GM23338 (cell line): ENCODE measurements at regions not wholly inside any gene's neighbourhood (a gene's known extent, or its start where the extent isn't known, plus 50 kb on each side); places are given as distances from the start of the nearest gene placed in this dataset.

Experiments used
- ATAC-seq: fragments of 200-7000 bp; cut with Tn5 transposase; 3 replicates; pipeline ENCODE4 v1.9.1; 2020
- DNase-seq: peaks from one replicate; pipeline ENCODE4 v3.0.0-alpha.2; 2015; ENCODE audit warnings: low spot score
- H2AFZ ChIP-seq: fragments of 200-600 bp; sonication (generic); 2 replicates; pipeline ENCODE4 v1.8.0; 2016; ENCODE audit warnings: antibody characterized with exemption, mild to moderate bottlenecking, moderate library complexity
- H3F3A ChIP-seq: fragments of 200-600 bp; sonication (generic); replicated peaks from 2 replicates; pipeline ENCODE4 v1.8.0; 2017; ENCODE audit warnings: antibody characterized with exemption, mixed run types, low read depth
- H3K27ac ChIP-seq: fragments of 200-600 bp; sonication (generic); 2 replicates; pipeline ENCODE4 v1.6.1; 2016; ENCODE audit warnings: low read depth
- H3K27me3 ChIP-seq: fragments of 200-600 bp; sonication (generic); 2 replicates; pipeline ENCODE4 v1.8.0; 2016; ENCODE audit warnings: mild to moderate bottlenecking, mixed run types, moderate library complexity; ENCODE audit not compliant: insufficient read depth
- H3K36me3 ChIP-seq: fragments of 200-600 bp; sonication (generic); 2 replicates; pipeline ENCODE4 v1.8.0; 2016; ENCODE audit warnings: mild to moderate bottlenecking; ENCODE audit not compliant: insufficient read depth
- H3K4me1 ChIP-seq: fragments of 200-600 bp; sonication (generic); 2 replicates; pipeline ENCODE4 v1.8.0; 2016; ENCODE audit warnings: mild to moderate bottlenecking, moderate library complexity; ENCODE audit not compliant: insufficient read depth
- H3K4me2 ChIP-seq: fragments of 200-600 bp; sonication (generic); 2 replicates; pipeline ENCODE4 v1.7.1; 2017; ENCODE audit warnings: mixed run types
- H3K4me3 ChIP-seq: fragments of 200-600 bp; sonication (generic); 2 replicates; pipeline ENCODE4 v1.6.1; 2016; ENCODE audit warnings: mixed run types
- H3K79me2 ChIP-seq: fragments of 200-600 bp; sonication (generic); replicated peaks from 2 replicates; pipeline ENCODE4 v1.8.0; 2017; ENCODE audit warnings: mild to moderate bottlenecking; ENCODE audit not compliant: insufficient read depth
- H3K9me2 ChIP-seq: fragments of 200-600 bp; sonication (generic); 2 replicates; pipeline ENCODE4 v1.8.0; 2017; ENCODE audit not compliant: insufficient read depth
- H4K20me1 ChIP-seq: fragments of 200-600 bp; sonication (generic); replicated peaks from 2 replicates; pipeline ENCODE4 v1.8.0; 2017; ENCODE audit warnings: mild to moderate bottlenecking; ENCODE audit not compliant: insufficient read depth
- H3K27ac Mint-ChIP-seq: 2 replicates; pipeline ENCODE4 v1.8.0; 2020; ENCODE audit warnings: inconsistent platforms, mild to moderate bottlenecking, moderate library complexity, mixed read lengths
- H3K27me3 Mint-ChIP-seq: 3 replicates; pipeline ENCODE4 v1.8.0; 2022; ENCODE audit warnings: low read depth, mild to moderate bottlenecking, moderate library complexity, mixed read lengths, inconsistent platforms; ENCODE audit not compliant: insufficient read depth, poor library complexity
- H3K36me3 Mint-ChIP-seq: 3 replicates; pipeline ENCODE4 v1.8.0; 2021; ENCODE audit warnings: low read depth, mild to moderate bottlenecking, inconsistent platforms, moderate library complexity, mixed read lengths
- H3K4me1 Mint-ChIP-seq: 3 replicates; pipeline ENCODE4 v1.8.0; 2020; ENCODE audit warnings: mild to moderate bottlenecking, inconsistent platforms, mixed read lengths
- H3K4me3 Mint-ChIP-seq: 3 replicates; pipeline ENCODE4 v1.8.0; 2021; ENCODE audit warnings: moderate library complexity, mild to moderate bottlenecking, inconsistent platforms, mixed read lengths
- H3K9me3 Mint-ChIP-seq: 3 replicates; pipeline ENCODE4 v1.8.0; 2020; ENCODE audit warnings: moderate library complexity, mild to moderate bottlenecking, inconsistent platforms, mixed read lengths
- CREB1 ChIP-seq: fragments of 250-450 bp; sonication (Bioruptor Pico); IDR thresholded peaks from 2 replicates; pipeline ENCODE4 v1.5.0; 2020; ENCODE audit warnings: low read depth, mild to moderate bottlenecking, moderate library complexity
- CTCF ChIP-seq, 2 experiments: fragments of 200-600 bp in 1 of 2; sonication (generic) in 1 of 2; conservative IDR thresholded peaks; 2 replicates each; pipeline versions ENCODE4 v1.5.1 to v1.6.1; 2016 to 2017; ENCODE audit warnings: antibody characterized with exemption in 2 of 2, low read depth in 2 of 2, mild to moderate bottlenecking in 2 of 2, moderate library complexity in 1 of 2
- ETS1 ChIP-seq: IDR thresholded peaks from 2 replicates; pipeline ENCODE4 v1.6.1; 2016; ENCODE audit warnings: antibody characterized with exemption
- EZH2 ChIP-seq: fragments of 200-600 bp; sonication (generic); IDR thresholded peaks from one replicate; pipeline ENCODE4 v1.8.0; 2017; ENCODE audit warnings: antibody characterized with exemption, mild to moderate bottlenecking, low read depth; ENCODE audit not compliant: unreplicated experiment
- EZH2phosphoT487 ChIP-seq: fragments of 200-600 bp; sonication (generic); IDR thresholded peaks from one replicate; pipeline ENCODE4 v1.8.1; 2018; ENCODE audit warnings: antibody characterized with exemption; ENCODE audit not compliant: unreplicated experiment
- JUNB ChIP-seq: IDR thresholded peaks from one replicate; pipeline ENCODE4 v1.6.1; 2016; ENCODE audit warnings: antibody characterized with exemption; ENCODE audit not compliant: unreplicated experiment
- NANOG ChIP-seq: IDR thresholded peaks from 2 replicates; pipeline ENCODE4 v1.6.1; 2016; ENCODE audit warnings: antibody characterized with exemption, borderline replicate concordance
- POLR2AphosphoS5 ChIP-seq: IDR thresholded peaks from 2 replicates; pipeline ENCODE4 v1.6.1; 2016; ENCODE audit warnings: antibody characterized with exemption, low read depth
- REST ChIP-seq: IDR thresholded peaks from one replicate; pipeline ENCODE4 v1.6.1; 2018; ENCODE audit warnings: antibody characterized with exemption; ENCODE audit not compliant: unreplicated experiment
- STAT1 ChIP-seq: IDR thresholded peaks from one replicate; pipeline ENCODE4 v1.6.1; 2016; ENCODE audit warnings: antibody characterized with exemption; ENCODE audit not compliant: unreplicated experiment
- ZNF114 ChIP-seq: fragments of 250-450 bp; sonication (Bioruptor Pico); IDR thresholded peaks from 2 replicates; pipeline ENCODE4 v1.5.0; 2020; ENCODE audit warnings: mild to moderate bottlenecking, moderate library complexity
- ZNF331 ChIP-seq: fragments of 250-450 bp; sonication (Bioruptor Pico); IDR thresholded peaks from 2 replicates; pipeline ENCODE4 v1.5.0; 2020; ENCODE audit warnings: low read depth, mild to moderate bottlenecking, moderate library complexity
- TF ChIP-seq, protein P1 (sequence below): fragments of 250-450 bp; sonication (Bioruptor Pico); IDR thresholded peaks from 2 replicates; pipeline ENCODE4 v1.5.0; 2020; ENCODE audit warnings: mild to moderate bottlenecking, moderate library complexity

DNA sequence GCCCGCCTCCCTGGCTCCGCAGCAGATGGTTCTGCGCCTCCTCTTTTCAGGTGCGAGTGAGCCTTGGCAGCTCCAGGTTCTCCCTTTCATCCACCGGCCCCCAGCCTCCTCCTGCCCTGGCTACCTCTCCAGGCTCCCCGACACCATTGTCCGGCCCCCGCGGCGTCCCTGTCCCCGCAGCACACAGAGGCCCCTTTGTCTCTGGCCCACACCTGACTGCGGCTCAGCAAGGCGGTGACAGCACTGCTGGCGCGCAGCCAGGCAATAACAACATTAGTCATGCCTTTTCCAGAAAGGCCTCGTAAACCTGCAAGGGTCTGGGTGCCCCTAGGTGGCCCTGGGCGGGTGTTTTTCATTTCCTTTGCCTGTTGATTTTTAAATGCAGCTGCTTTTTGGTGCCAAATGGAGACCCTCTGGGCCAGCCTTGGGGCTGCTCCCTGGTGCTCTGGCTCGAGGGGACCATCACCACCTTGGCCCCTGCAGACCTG, 73.2 kb upstream of the MEDAG start:
- H3K27me3 ChIP-seq = peaks cover 13% of the 10 kb centered on the region; the same call in 1 of the 2 replicates
- H3K79me2 ChIP-seq = no peaks in the 10 kb centered on the region
- no peak overlapping the region for H3K4me3 Mint-ChIP-seq
- H3K27me3 Mint-ChIP-seq = peaks cover 22% of the 10 kb centered on the region
- no peak overlapping the region for H3K27ac Mint-ChIP-seq
- H3K4me2 ChIP-seq = peak overlapping the region; percentile 55; the same call in 1 of the 2 replicates
- no peaks in the 10 kb centered on the region for H3F3A ChIP-seq
- H3K9me3 Mint-ChIP-seq = peaks cover 5% of the 10 kb centered on the region; the same call in 1 of the 3 replicates
- no peak overlapping the region for H3K27ac ChIP-seq
- DNase-seq (peak; percentile 33), ATAC-seq (peak; percentile 82)
- peaks cover 3% of the 10 kb centered on the region; the same call in 2 of the 3 replicates for H3K36me3 Mint-ChIP-seq
- peaks cover 13% of the 10 kb centered on the region for H3K4me1 Mint-ChIP-seq
- 0 out of 2 replicates have a peak, but pooled peaks cover 3% of the 10 kb centered on the region for H3K9me2 ChIP-seq
- no peaks in the 10 kb centered on the region for H3K36me3 ChIP-seq
- no peaks in the 10 kb centered on the region for H4K20me1 ChIP-seq
- no peak for TF ChIP-seq REST
- TF ChIP-seq CREB1 (CRISPR knock-in tag) = no peak
- TF ChIP-seq ETS1 = no peak
- no peak for TF ChIP-seq ZNF331 (CRISPR knock-in tag)
- no peak for TF ChIP-seq NANOG
- TF ChIP-seq ZNF114 = no peak
- TF ChIP-seq, protein P1, sequence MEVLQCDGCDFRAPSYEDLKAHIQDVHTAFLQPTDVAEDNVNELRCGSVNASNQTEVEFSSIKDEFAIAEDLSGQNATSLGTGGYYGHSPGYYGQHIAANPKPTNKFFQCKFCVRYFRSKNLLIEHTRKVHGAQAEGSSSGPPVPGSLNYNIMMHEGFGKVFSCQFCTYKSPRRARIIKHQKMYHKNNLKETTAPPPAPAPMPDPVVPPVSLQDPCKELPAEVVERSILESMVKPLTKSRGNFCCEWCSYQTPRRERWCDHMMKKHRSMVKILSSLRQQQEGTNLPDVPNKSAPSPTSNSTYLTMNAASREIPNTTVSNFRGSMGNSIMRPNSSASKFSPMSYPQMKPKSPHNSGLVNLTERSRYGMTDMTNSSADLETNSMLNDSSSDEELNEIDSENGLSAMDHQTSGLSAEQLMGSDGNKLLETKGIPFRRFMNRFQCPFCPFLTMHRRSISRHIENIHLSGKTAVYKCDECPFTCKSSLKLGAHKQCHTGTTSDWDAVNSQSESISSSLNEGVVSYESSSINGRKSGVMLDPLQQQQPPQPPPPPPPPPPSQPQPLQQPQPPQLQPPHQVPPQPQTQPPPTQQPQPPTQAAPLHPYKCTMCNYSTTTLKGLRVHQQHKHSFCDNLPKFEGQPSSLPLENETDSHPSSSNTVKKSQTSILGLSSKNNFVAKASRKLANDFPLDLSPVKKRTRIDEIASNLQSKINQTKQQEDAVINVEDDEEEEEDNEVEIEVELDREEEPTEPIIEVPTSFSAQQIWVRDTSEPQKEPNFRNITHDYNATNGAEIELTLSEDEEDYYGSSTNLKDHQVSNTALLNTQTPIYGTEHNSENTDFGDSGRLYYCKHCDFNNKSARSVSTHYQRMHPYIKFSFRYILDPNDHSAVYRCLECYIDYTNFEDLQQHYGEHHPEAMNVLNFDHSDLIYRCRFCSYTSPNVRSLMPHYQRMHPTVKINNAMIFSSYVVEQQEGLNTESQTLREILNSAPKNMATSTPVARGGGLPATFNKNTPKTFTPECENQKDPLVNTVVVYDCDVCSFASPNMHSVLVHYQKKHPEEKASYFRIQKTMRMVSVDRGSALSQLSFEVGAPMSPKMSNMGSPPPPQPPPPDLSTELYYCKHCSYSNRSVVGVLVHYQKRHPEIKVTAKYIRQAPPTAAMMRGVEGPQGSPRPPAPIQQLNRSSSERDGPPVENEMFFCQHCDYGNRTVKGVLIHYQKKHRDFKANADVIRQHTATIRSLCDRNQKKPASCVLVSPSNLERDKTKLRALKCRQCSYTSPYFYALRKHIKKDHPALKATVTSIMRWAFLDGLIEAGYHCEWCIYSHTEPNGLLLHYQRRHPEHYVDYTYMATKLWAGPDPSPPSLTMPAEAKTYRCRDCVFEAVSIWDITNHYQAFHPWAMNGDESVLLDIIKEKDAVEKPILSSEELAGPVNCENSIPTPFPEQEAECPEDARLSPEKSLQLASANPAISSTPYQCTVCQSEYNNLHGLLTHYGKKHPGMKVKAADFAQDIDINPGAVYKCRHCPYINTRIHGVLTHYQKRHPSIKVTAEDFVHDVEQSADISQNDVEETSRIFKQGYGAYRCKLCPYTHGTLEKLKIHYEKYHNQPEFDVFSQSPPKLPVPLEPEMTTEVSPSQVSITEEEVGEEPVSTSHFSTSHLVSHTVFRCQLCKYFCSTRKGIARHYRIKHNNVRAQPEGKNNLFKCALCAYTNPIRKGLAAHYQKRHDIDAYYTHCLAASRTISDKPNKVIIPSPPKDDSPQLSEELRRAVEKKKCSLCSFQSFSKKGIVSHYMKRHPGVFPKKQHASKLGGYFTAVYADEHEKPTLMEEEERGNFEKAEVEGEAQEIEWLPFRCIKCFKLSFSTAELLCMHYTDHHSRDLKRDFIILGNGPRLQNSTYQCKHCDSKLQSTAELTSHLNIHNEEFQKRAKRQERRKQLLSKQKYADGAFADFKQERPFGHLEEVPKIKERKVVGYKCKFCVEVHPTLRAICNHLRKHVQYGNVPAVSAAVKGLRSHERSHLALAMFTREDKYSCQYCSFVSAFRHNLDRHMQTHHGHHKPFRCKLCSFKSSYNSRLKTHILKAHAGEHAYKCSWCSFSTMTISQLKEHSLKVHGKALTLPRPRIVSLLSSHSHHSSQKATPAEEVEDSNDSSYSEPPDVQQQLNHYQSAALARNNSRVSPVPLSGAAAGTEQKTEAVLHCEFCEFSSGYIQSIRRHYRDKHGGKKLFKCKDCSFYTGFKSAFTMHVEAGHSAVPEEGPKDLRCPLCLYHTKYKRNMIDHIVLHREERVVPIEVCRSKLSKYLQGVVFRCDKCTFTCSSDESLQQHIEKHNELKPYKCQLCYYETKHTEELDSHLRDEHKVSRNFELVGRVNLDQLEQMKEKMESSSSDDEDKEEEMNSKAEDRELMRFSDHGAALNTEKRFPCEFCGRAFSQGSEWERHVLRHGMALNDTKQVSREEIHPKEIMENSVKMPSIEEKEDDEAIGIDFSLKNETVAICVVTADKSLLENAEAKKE (CRISPR knock-in tag) = no peak
- no peak for TF ChIP-seq JUNB
- no peak for TF ChIP-seq EZH2
- TF ChIP-seq POLR2AphosphoS5 = no peak
- no peak for TF ChIP-seq EZH2phosphoT487
- TF ChIP-seq STAT1 = no peak
- TF ChIP-seq CTCF (conservative IDR thresholded peaks at IDR 0.05; ENCODE audit: low read depth in 2 of 2) = no peak
- H3K4me3 ChIP-seq = no peak overlapping the region
- H3K4me1 ChIP-seq = peaks cover 8% of the 10 kb centered on the region; the same call in 1 of the 2 replicates
- peak overlapping the region; percentile 85 for H2AFZ ChIP-seq
